Parathyroid adenoma (tissue), 2 donors: ENCODE measurements at regions not wholly inside any gene's neighbourhood (a gene's known extent, or its start where the extent isn't known, plus 50 kb on each side); places are given as distances from the start of the nearest gene placed in this dataset.

Experiments
- H2AFZ ChIP-seq: fragments of 300-600 bp; sonication (generic); one replicate; pipeline ENCODE4 v1.7.0; 2017; ENCODE audit warnings: antibody characterized with exemption, mild to moderate bottlenecking
- H3K27ac ChIP-seq: fragments of 300-600 bp; sonication (generic); one replicate; pipeline ENCODE4 v1.7.0; 2017
- H3K27me3 ChIP-seq: fragments of 300-600 bp; sonication (generic); one replicate; pipeline ENCODE4 v1.7.0; 2017; ENCODE audit warnings: low read length; ENCODE audit not compliant: control insufficient read depth, insufficient read depth
- H3K36me3 ChIP-seq: fragments of 300-600 bp; sonication (generic); one replicate; pipeline ENCODE4 v1.7.0; 2017; ENCODE audit warnings: low read length; ENCODE audit not compliant: control insufficient read depth, insufficient read depth
- H3K4me1 ChIP-seq: fragments of 300-600 bp; sonication (generic); one replicate; pipeline ENCODE4 v1.7.0; 2017; ENCODE audit warnings: control low read depth
- H3K4me2 ChIP-seq: fragments of 300-600 bp; sonication (generic); one replicate; pipeline ENCODE4 v1.7.0; 2017; ENCODE audit warnings: low read length
- H3K4me3 ChIP-seq: fragments of 300-600 bp; sonication (generic); one replicate; pipeline ENCODE4 v1.7.0; 2017; ENCODE audit warnings: low read depth, low read length
- H3K79me2 ChIP-seq: fragments of 300-600 bp; sonication (generic); one replicate; pipeline ENCODE4 v1.7.0; 2017; ENCODE audit warnings: control low read depth
- H3K9ac ChIP-seq: fragments of 300-600 bp; sonication (generic); one replicate; pipeline ENCODE4 v1.7.0; 2017; ENCODE audit warnings: mild to moderate bottlenecking
- H3K9me3 ChIP-seq: fragments of 300-600 bp; sonication (generic); one replicate; pipeline ENCODE4 v1.7.0; 2017; ENCODE audit warnings: low read length; ENCODE audit not compliant: control insufficient read depth
- TF ChIP-seq, protein P1 (sequence below): fragments of 300-600 bp; sonication (generic); IDR thresholded peaks from one replicate; pipeline ENCODE4 v1.7.0; 2017; ENCODE audit warnings: antibody characterized with exemption, mild to moderate bottlenecking
- donor health status: primary hyperparathyroidism.

DNA sequence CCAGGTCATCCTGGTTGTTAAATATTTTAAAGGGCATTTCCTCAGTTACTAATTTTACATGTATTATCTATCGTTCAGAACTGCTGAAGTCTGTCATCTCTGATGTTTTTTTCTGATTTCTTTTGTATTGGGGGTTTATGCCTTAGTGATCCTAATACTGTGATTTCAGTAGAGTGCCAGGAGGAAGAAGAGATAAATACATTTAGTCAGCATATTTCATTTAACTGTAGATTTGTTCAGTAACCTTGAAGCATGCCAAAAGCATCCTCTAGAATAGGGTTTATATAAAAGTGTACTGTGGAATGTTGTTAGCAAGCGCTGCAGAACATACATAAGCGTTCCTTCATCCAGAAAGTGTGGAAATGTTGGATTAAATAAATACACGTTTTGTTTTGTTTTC lies 342.3 kb upstream of the DPPA4 start:
- Histone ChIP-seq H3K79me2 (no peaks in the 10 kb centered on the region), H3K27ac (no peak overlapping the region), H3K4me3 (no peak overlapping the region), H3K27me3 (no peaks in the 10 kb centered on the region), H3K36me3 (no peaks in the 10 kb centered on the region), H3K4me2 (no peak overlapping the region), H3K4me1 (no peaks in the 10 kb centered on the region), H3K9ac (no peak overlapping the region), H2AFZ (no peak overlapping the region), H3K9me3 (no peaks in the 10 kb centered on the region)
- TF ChIP-seq, protein P1, sequence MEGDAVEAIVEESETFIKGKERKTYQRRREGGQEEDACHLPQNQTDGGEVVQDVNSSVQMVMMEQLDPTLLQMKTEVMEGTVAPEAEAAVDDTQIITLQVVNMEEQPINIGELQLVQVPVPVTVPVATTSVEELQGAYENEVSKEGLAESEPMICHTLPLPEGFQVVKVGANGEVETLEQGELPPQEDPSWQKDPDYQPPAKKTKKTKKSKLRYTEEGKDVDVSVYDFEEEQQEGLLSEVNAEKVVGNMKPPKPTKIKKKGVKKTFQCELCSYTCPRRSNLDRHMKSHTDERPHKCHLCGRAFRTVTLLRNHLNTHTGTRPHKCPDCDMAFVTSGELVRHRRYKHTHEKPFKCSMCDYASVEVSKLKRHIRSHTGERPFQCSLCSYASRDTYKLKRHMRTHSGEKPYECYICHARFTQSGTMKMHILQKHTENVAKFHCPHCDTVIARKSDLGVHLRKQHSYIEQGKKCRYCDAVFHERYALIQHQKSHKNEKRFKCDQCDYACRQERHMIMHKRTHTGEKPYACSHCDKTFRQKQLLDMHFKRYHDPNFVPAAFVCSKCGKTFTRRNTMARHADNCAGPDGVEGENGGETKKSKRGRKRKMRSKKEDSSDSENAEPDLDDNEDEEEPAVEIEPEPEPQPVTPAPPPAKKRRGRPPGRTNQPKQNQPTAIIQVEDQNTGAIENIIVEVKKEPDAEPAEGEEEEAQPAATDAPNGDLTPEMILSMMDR = no peak

DNA sequence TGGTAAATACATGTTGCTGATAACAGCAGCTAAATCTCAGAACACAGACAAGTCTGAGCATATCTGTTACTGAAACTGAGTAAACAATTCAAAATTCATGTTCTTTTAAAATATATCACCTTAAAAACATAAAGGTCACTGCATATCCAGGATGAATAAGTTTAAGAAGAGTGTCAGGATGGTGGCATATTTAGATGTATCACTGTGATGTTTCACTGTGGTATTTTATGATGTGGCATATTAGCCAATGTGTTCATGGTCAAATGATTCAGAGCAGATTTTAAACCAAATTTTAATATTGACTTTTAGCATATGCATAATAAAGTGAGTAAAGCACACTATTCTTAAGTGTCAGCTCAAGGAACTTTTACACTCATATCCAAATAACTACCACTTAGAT lies 346.4 kb upstream of the DPPA4 start:
- Histone ChIP-seq H3K4me3 (no peak overlapping the region), H3K27ac (no peak overlapping the region), H3K4me2 (no peak overlapping the region), H3K9me3 (no peaks in the 10 kb centered on the region), H3K79me2 (no peaks in the 10 kb centered on the region), H3K4me1 (no peaks in the 10 kb centered on the region), H2AFZ (no peak overlapping the region), H3K27me3 (no peaks in the 10 kb centered on the region), H3K9ac (no peak overlapping the region), H3K36me3 (no peaks in the 10 kb centered on the region)
- TF ChIP-seq, protein P1 = no peak

- Histone ChIP-seq H3K4me2 (no peak overlapping the region), H3K27me3 (no peaks in the 10 kb centered on the region), H3K4me1 (no peaks in the 10 kb centered on the region), H3K9ac (no peak overlapping the region), H2AFZ (no peak overlapping the region), H3K27ac (no peak overlapping the region), H3K79me2 (no peaks in the 10 kb centered on the region), H3K9me3 (no peaks in the 10 kb centered on the region), H3K36me3 (no peaks in the 10 kb centered on the region), H3K4me3 (no peak overlapping the region)
- TF ChIP-seq, protein P1 = no peak
Measured at GRCh38 chr3:109685084-109686079, 348.0 kb upstream of the DPPA4 start.

DNA sequence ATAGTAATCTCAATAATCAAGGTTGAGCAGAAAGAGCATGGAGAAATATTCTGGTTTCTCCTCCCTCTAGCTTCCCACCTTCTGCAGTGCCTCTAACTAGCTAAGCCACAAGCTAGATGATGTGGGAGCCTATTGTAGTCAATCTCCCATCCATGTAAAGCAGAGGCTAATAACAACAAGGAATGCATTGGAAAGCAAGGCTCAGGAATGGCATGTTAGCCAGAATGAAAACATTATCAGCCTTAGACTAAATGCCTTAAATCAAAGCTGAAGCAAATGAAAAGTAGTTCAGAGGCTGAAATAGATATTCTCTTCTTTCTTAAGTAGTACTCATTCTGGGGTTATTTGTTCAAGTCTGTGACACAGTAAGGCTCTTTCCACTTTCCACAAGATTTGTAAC lies 350.3 kb upstream of the DPPA4 start:
- H3K9me3 ChIP-seq = no peaks in the 10 kb centered on the region
- H3K9ac ChIP-seq = no peak overlapping the region
- H3K27me3 ChIP-seq = no peaks in the 10 kb centered on the region
- H3K36me3 ChIP-seq = no peaks in the 10 kb centered on the region
- no peaks in the 10 kb centered on the region for H3K4me1 ChIP-seq
- no peaks in the 10 kb centered on the region for H3K79me2 ChIP-seq
- no peak overlapping the region for H2AFZ ChIP-seq
- H3K4me2 ChIP-seq = no peak overlapping the region
- TF ChIP-seq, protein P1 = no peak
- H3K4me3 ChIP-seq = no peak overlapping the region
- H3K27ac ChIP-seq = no peak overlapping the region
